H9 (cell line): ENCODE measurements at regions not wholly inside any gene's neighbourhood (a gene's known extent, or its start where the extent isn't known, plus 50 kb on each side); places are given as distances from the start of the nearest gene placed in this dataset.

Experiments
- DNase-seq: peaks from one replicate; pipeline ENCODE4 v3.0.0-alpha.2; 2017
- H2AFZ ChIP-seq: one replicate; pipeline ENCODE4 v1.6.1; 2013; ENCODE audit warnings: mild to moderate bottlenecking, low read length, control low read depth, moderate library complexity
- H2AK5ac ChIP-seq: 2 replicates; pipeline ENCODE4 v1.6.1; 2013; ENCODE audit warnings: low read length, control low read depth, mixed read lengths; ENCODE audit not compliant: insufficient read length
- H2BK120ac ChIP-seq: one replicate; pipeline ENCODE4 v1.6.1; 2013; ENCODE audit warnings: low read depth, mild to moderate bottlenecking, low read length, control low read depth, inconsistent platforms; ENCODE audit not compliant: poor library complexity, severe bottlenecking
- H2BK12ac ChIP-seq: 2 replicates; pipeline ENCODE4 v1.6.1; 2013; ENCODE audit warnings: low read length, control low read depth, mixed read lengths, low read depth; ENCODE audit not compliant: insufficient read length
- H2BK15ac ChIP-seq: 2 replicates; pipeline ENCODE4 v1.6.1; 2013; ENCODE audit warnings: low read depth, low read length, control low read depth
- H2BK20ac ChIP-seq: one replicate; pipeline ENCODE4 v1.6.1; 2013; ENCODE audit warnings: low read depth, mild to moderate bottlenecking, low read length, control low read depth, inconsistent platforms; ENCODE audit not compliant: poor library complexity, severe bottlenecking
- H2BK5ac ChIP-seq: 2 replicates; pipeline ENCODE4 v1.6.1; 2013; ENCODE audit warnings: low read length, control low read depth, mixed read lengths; ENCODE audit not compliant: insufficient read length
- H3K14ac ChIP-seq: 2 replicates; pipeline ENCODE4 v1.6.1; 2013; ENCODE audit warnings: low read length, control low read depth; ENCODE audit not compliant: insufficient read depth
- H3K18ac ChIP-seq: 2 replicates; pipeline ENCODE4 v1.6.1; 2013; ENCODE audit warnings: low read depth, mild to moderate bottlenecking, mixed read lengths, low read length, control low read depth; ENCODE audit not compliant: insufficient read length
- H3K23ac ChIP-seq: 2 replicates; pipeline ENCODE4 v1.6.1; 2013; ENCODE audit warnings: low read length, control low read depth, mixed read lengths, low read depth; ENCODE audit not compliant: insufficient read length
- H3K23me2 ChIP-seq: 2 replicates; pipeline ENCODE4 v1.6.1; 2013; ENCODE audit warnings: low read depth, mild to moderate bottlenecking, mixed read lengths, low read length, control low read depth; ENCODE audit not compliant: insufficient read length, poor library complexity, severe bottlenecking
- H3K27ac ChIP-seq: 2 replicates; pipeline ENCODE4 v1.5.1; 2013; ENCODE audit warnings: low read length, control low read depth, mixed read lengths, low read depth; ENCODE audit not compliant: insufficient read length
- H3K27me3 ChIP-seq: 2 replicates; pipeline ENCODE4 v1.6.1; 2013; ENCODE audit warnings: low read length, control low read depth, inconsistent platforms; ENCODE audit not compliant: insufficient read depth
- H3K4ac ChIP-seq: 2 replicates; pipeline ENCODE4 v1.6.1; 2013; ENCODE audit warnings: low read depth, mild to moderate bottlenecking, control low read depth, inconsistent platforms, low read length, moderate library complexity
- H3K4me1 ChIP-seq: 2 replicates; pipeline ENCODE4 v1.6.1; 2013; ENCODE audit warnings: low read length, control low read depth, inconsistent platforms; ENCODE audit not compliant: insufficient read depth
- H3K4me2 ChIP-seq: 2 replicates; pipeline ENCODE4 v1.6.1; 2013; ENCODE audit warnings: low read length, control low read depth, mixed read lengths; ENCODE audit not compliant: insufficient read length, insufficient read depth
- H3K56ac ChIP-seq: 2 replicates; pipeline ENCODE4 v1.6.1; 2013; ENCODE audit warnings: low read depth, mild to moderate bottlenecking, mixed read lengths, low read length, control low read depth; ENCODE audit not compliant: insufficient read length
- H3K79me1 ChIP-seq: 2 replicates; pipeline ENCODE4 v1.6.1; 2013; ENCODE audit warnings: low read depth, mild to moderate bottlenecking, moderate library complexity, low read length, control low read depth, inconsistent platforms; ENCODE audit not compliant: insufficient read depth, poor library complexity, severe bottlenecking
- H3K79me2 ChIP-seq: 2 replicates; pipeline ENCODE4 v1.6.1; 2013; ENCODE audit warnings: low read length, control low read depth, inconsistent platforms; ENCODE audit not compliant: insufficient read depth
- H3K9ac ChIP-seq: 2 replicates; pipeline ENCODE4 v1.6.1; 2013; ENCODE audit warnings: low read length, control low read depth, mixed read lengths; ENCODE audit not compliant: insufficient read length; ENCODE audit errors: extremely low read depth
- H3K9me3 ChIP-seq: one replicate; pipeline ENCODE4 v1.6.1; 2013; ENCODE audit warnings: low read depth, low read length, inconsistent platforms; ENCODE audit not compliant: control insufficient read depth
- H3T11ph ChIP-seq: one replicate; pipeline ENCODE4 v1.6.1; 2013; ENCODE audit warnings: mild to moderate bottlenecking, low read length, control low read depth, inconsistent platforms
- H4K20me1 ChIP-seq: one replicate; pipeline ENCODE4 v1.6.1; 2013; ENCODE audit not compliant: control insufficient read depth, insufficient read length, insufficient read depth
- H4K5ac ChIP-seq: 2 replicates; pipeline ENCODE4 v1.6.1; 2013; ENCODE audit warnings: low read depth, mild to moderate bottlenecking, mixed read lengths, low read length, control low read depth; ENCODE audit not compliant: insufficient read length
- H4K8ac ChIP-seq: replicated peaks from 2 replicates; pipeline ENCODE4 v1.6.1; 2013; ENCODE audit warnings: low read length, control low read depth, mixed read lengths, low read depth; ENCODE audit not compliant: insufficient read length
- H4K91ac ChIP-seq: 2 replicates; pipeline ENCODE4 v1.6.1; 2013; ENCODE audit warnings: low read depth, mild to moderate bottlenecking, moderate library complexity, mixed read lengths, low read length, control low read depth; ENCODE audit not compliant: insufficient read length
- H3K27ac Mint-ChIP-seq, 3 experiments: 2 replicates in 2 of 3; 3 replicates in 1 of 3; pipeline ENCODE4 v1.8.0; 2020 to 2021; ENCODE audit warnings: mixed read lengths in 3 of 3, mild to moderate bottlenecking in 1 of 3, moderate library complexity in 1 of 3
- H3K27me3 Mint-ChIP-seq: 2 replicates; pipeline ENCODE4 v1.8.0; 2021; ENCODE audit warnings: low read depth, mild to moderate bottlenecking, moderate library complexity, mixed read lengths
- H3K36me3 Mint-ChIP-seq, 3 experiments: 2 replicates in 2 of 3; 3 replicates in 1 of 3; pipeline ENCODE4 v1.8.0; 2020 to 2021; ENCODE audit warnings: low read depth in 3 of 3, mixed read lengths in 3 of 3; ENCODE audit not compliant: insufficient read depth in 1 of 3
- H3K4me1 Mint-ChIP-seq, 2 experiments: 2 replicates each; pipeline ENCODE4 v1.8.0; 2020; ENCODE audit warnings: mixed read lengths in 2 of 2
- H3K4me3 Mint-ChIP-seq, 2 experiments: 2 replicates in 1 of 2; 3 replicates in 1 of 2; pipeline ENCODE4 v1.8.0; 2020 to 2021; ENCODE audit warnings: mild to moderate bottlenecking in 2 of 2, mixed read lengths in 2 of 2, moderate library complexity in 1 of 2
- H3K9me3 Mint-ChIP-seq, 2 experiments: 2 replicates in 1 of 2; 3 replicates in 1 of 2; pipeline ENCODE4 v1.8.0; 2020; ENCODE audit warnings: mild to moderate bottlenecking in 2 of 2, mixed read lengths in 2 of 2, moderate library complexity in 1 of 2
- WGBS: extraction: QIAGEN DNeasy Blood & Tissue Kit; methylation state at CpG from one replicate; pipeline ENCODE4 v1.1.7; 2013; ENCODE audit warnings: missing lambda C conversion rate, low lambda C conversion rate, mixed read lengths; ENCODE audit not compliant: insufficient read length; ENCODE audit errors: extremely low coverage; 5-methylcytosine and 5-hydroxymethylcytosine counted together
- TF ChIP-seq, protein P1 (sequence below): fragments of 200-600 bp; sonication (generic); conservative IDR thresholded peaks from 3 replicates; pipeline ENCODE4 v1.8.0; 2021; ENCODE audit warnings: antibody characterized with exemption, mild to moderate bottlenecking

- Mint-ChIP-seq H3K4me1 (peaks cover 20 to 21% of the 10 kb centered on the region in 2 experiments), H3K9me3 (peaks cover 9 to 15% of the 10 kb centered on the region in 2 experiments; a peak in 4 of 5 replicates), H3K36me3 (no peaks in the 10 kb centered on the region; a peak in 1 of 7 replicates), H3K27ac (no peak overlapping the region; a peak in 1 of 7 replicates), H3K27me3 (peaks cover 2% of the 10 kb centered on the region; the same call in 1 of the 2 replicates), H3K4me3 (no peak overlapping the region)
- WGBS, result no CpG with 5 or more reads among the region's 2 CpGs
- Histone ChIP-seq H2AK5ac (no peak overlapping the region), H3K18ac (no peak overlapping the region), H2BK20ac (no peak overlapping the region), H3K9ac (no peak overlapping the region), H2BK5ac (no peak overlapping the region), H3K4me1 (no peaks in the 10 kb centered on the region), H3K23me2 (no peaks in the 10 kb centered on the region), H4K8ac (no peak overlapping the region), H3T11ph (no peak overlapping the region), H3K27ac (no peak overlapping the region), H4K5ac (no peak overlapping the region), H3K4ac (no peak overlapping the region), H3K9me3 (no peaks in the 10 kb centered on the region), H3K79me1 (no peaks in the 10 kb centered on the region), H4K91ac (no peak overlapping the region), H3K4me2 (no peak overlapping the region), H3K56ac (no peak overlapping the region), H2BK12ac (no peak overlapping the region), H2BK120ac (no peak overlapping the region), H2AFZ (no peak overlapping the region), H3K23ac (no peak overlapping the region), H3K14ac (no peak overlapping the region), H4K20me1 (no peaks in the 10 kb centered on the region), H3K27me3 (no peaks in the 10 kb centered on the region), H2BK15ac (no peak overlapping the region), H3K79me2 (no peaks in the 10 kb centered on the region)
- DNase-seq, result no peak
- TF ChIP-seq, protein P1, sequence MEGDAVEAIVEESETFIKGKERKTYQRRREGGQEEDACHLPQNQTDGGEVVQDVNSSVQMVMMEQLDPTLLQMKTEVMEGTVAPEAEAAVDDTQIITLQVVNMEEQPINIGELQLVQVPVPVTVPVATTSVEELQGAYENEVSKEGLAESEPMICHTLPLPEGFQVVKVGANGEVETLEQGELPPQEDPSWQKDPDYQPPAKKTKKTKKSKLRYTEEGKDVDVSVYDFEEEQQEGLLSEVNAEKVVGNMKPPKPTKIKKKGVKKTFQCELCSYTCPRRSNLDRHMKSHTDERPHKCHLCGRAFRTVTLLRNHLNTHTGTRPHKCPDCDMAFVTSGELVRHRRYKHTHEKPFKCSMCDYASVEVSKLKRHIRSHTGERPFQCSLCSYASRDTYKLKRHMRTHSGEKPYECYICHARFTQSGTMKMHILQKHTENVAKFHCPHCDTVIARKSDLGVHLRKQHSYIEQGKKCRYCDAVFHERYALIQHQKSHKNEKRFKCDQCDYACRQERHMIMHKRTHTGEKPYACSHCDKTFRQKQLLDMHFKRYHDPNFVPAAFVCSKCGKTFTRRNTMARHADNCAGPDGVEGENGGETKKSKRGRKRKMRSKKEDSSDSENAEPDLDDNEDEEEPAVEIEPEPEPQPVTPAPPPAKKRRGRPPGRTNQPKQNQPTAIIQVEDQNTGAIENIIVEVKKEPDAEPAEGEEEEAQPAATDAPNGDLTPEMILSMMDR, result no peak
Measured at GRCh38 chr11:110522471-110522870, 92.7 kb downstream of the FDX1 start.
